ENCODE measurements at regions not wholly inside any gene's neighbourhood (a gene's known extent, or its start where the extent isn't known, plus 50 kb on each side); places are given as distances from the start of the nearest gene placed in this dataset.
A peak's percentile ranks its signal among the peaks of the same experiment; 100 is the strongest.

GRCh38 chr6:153944201-153944600 is 94.8 kb upstream of the OPRM1 start:
- Histone ChIP-seq H3K4me1 (no peaks in the 10 kb centered on the region), H3K27ac (no peak overlapping the region), H3K9me3 (no peaks in the 10 kb centered on the region), H3K4me3 (no peak overlapping the region), H3K27me3 (no peaks in the 10 kb centered on the region), H3K36me3 (no peaks in the 10 kb centered on the region)
- TF ChIP-seq POLR2A (IDR thresholded peaks at IDR 0.05) = no peak
- TF ChIP-seq, protein P1, sequence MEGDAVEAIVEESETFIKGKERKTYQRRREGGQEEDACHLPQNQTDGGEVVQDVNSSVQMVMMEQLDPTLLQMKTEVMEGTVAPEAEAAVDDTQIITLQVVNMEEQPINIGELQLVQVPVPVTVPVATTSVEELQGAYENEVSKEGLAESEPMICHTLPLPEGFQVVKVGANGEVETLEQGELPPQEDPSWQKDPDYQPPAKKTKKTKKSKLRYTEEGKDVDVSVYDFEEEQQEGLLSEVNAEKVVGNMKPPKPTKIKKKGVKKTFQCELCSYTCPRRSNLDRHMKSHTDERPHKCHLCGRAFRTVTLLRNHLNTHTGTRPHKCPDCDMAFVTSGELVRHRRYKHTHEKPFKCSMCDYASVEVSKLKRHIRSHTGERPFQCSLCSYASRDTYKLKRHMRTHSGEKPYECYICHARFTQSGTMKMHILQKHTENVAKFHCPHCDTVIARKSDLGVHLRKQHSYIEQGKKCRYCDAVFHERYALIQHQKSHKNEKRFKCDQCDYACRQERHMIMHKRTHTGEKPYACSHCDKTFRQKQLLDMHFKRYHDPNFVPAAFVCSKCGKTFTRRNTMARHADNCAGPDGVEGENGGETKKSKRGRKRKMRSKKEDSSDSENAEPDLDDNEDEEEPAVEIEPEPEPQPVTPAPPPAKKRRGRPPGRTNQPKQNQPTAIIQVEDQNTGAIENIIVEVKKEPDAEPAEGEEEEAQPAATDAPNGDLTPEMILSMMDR (IDR thresholded peaks at IDR 0.05) = no peak
- no peak for TF ChIP-seq POLR2AphosphoS5 (IDR thresholded peaks at IDR 0.05)
- no peak for TF ChIP-seq EP300 (IDR thresholded peaks at IDR 0.05)
- ATAC-seq (ENCODE audit: low FRiP score in 2 of 2) (no peak), DNase-seq (no peak)
- 68 to 76% methylated on average over 3 of the region's 3 CpGs for WGBS, 2 donors

DNA sequence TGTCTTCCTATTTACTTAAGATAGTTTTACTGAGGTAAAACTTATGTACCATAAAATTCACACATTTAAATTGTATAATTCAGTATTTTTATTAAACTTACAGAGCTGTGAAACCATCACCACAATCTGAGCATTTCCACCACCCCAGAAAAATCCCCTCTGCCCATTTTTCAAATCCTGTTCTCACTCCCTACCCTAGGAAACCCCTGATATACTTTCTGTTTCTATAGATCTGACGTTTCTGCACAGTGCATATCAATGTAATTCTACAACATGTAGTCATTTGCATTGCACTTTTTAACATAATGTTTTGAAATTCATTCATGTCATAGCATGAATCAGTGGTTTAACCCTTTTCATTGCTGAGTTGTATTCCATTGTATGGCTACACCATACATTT is 96.7 kb upstream of the OPRM1 start:
- Histone ChIP-seq H3K9me3 (no peaks in the 10 kb centered on the region), H3K4me3 (no peak overlapping the region), H3K27ac (no peak overlapping the region), H3K27me3 (no peaks in the 10 kb centered on the region), H3K4me1 (no peaks in the 10 kb centered on the region), H3K36me3 (no peaks in the 10 kb centered on the region)
- TF ChIP-seq, protein P1 (IDR thresholded peaks at IDR 0.05) = no peak
- TF ChIP-seq EP300 (IDR thresholded peaks at IDR 0.05) (no peak), POLR2AphosphoS5 (IDR thresholded peaks at IDR 0.05) (no peak), POLR2A (IDR thresholded peaks at IDR 0.05) (no peak)
- no peak for ATAC-seq (ENCODE audit: low FRiP score in 2 of 2)
- 77 to 88% methylated on average over 1 of the region's 1 CpG for WGBS, 2 donors
- no peak for DNase-seq

- ATAC-seq (ENCODE audit: low FRiP score in 2 of 2) = no peak
- WGBS, 2 donors = 45 to 59% methylated on average over 2 of the region's 2 CpGs
- H3K4me3 ChIP-seq = no peak overlapping the region
These were observed 97.3 kb upstream of the OPRM1 start for GRCh38 chr6:153941768-153942167.

DNA sequence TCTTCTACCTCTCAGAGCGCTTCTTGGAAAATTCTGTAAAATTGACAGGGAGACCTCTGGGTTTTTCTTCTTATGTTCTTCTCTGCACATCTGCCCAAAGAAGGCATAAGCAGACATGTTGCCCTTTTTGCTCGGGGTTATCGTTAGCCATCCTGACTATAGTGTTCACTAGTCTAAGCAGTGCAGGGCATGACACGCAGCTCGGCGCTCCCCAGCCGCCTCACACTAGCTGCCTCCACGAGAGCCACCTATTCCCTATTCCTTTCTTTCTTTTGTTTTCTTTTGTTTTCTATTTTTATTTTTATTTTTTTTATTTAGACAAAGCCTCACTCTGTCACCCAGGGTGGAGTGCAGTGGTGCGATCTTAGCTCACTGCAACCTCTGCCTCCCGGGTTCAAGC is 100.2 kb upstream of the OPRM1 start:
- peak in 1 of 2 donors; percentile 41 for DNase-seq
- Histone ChIP-seq H3K36me3 (no peaks in the 10 kb centered on the region), H3K27me3 (no peaks in the 10 kb centered on the region)

More at GRCh38 chr6:153941768-153942167, 97.3 kb upstream of the OPRM1 start:
- no peaks in the 10 kb centered on the region for H3K27me3 ChIP-seq
- no peaks in the 10 kb centered on the region for H3K4me1 ChIP-seq
- no peak for DNase-seq
- TF ChIP-seq, protein P1 (IDR thresholded peaks at IDR 0.05) = no peak
- H3K27ac ChIP-seq = no peak overlapping the region
- no peaks in the 10 kb centered on the region for H3K9me3 ChIP-seq
- H3K36me3 ChIP-seq = no peaks in the 10 kb centered on the region

GRCh38 chr6:153931431-153931830 is 107.6 kb upstream of the OPRM1 start:
- DNase-seq (no peak), ATAC-seq (ENCODE audit: low FRiP score in 2 of 2) (no peak)
- TF ChIP-seq EP300 (IDR thresholded peaks at IDR 0.05) (no peak), POLR2A (IDR thresholded peaks at IDR 0.05) (no peak), POLR2AphosphoS5 (IDR thresholded peaks at IDR 0.05) (no peak)
- TF ChIP-seq, protein P1 (IDR thresholded peaks at IDR 0.05) = no peak
- H3K36me3 ChIP-seq = no peaks in the 10 kb centered on the region
- H3K4me1 ChIP-seq = no peaks in the 10 kb centered on the region
- H3K27ac ChIP-seq = no peak overlapping the region
- no peaks in the 10 kb centered on the region for H3K27me3 ChIP-seq
- no peak overlapping the region for H3K4me3 ChIP-seq
- 93% methylated on average over 3 of the region's 3 CpGs for WGBS, 2 donors
- no peaks in the 10 kb centered on the region for H3K9me3 ChIP-seq

More for the DNA sequence above, 100.2 kb upstream of the OPRM1 start:
- Histone ChIP-seq H3K4me1 (no peaks in the 10 kb centered on the region), H3K4me3 (no peak overlapping the region), H3K27ac (no peak overlapping the region), H3K9me3 (no peaks in the 10 kb centered on the region)
- ATAC-seq (ENCODE audit: low FRiP score in 2 of 2) = no peak
- TF ChIP-seq, protein P1 (IDR thresholded peaks at IDR 0.05) = no peak
- no peak for TF ChIP-seq POLR2AphosphoS5 (IDR thresholded peaks at IDR 0.05)
- no peak for TF ChIP-seq POLR2A (IDR thresholded peaks at IDR 0.05)
- no peak for TF ChIP-seq EP300 (IDR thresholded peaks at IDR 0.05)
- 73 to 75% methylated on average over 10 of the region's 10 CpGs for WGBS, 2 donors
